A549 (cell line): ENCODE measurements at regions not wholly inside any gene's neighbourhood (a gene's known extent, or its start where the extent isn't known, plus 50 kb on each side); places are given as distances from the start of the nearest gene placed in this dataset.

Experiments used
- BHLHE40 ChIP-seq: IDR thresholded peaks from 2 replicates; pipeline ENCODE4 v1.6.1; 2012; ENCODE audit warnings: low read depth, low read length, inconsistent platforms
- CTCF ChIP-seq: fragments of >200 bp; sonication (Bioruptor Twin); formaldehyde crosslinking; IDR thresholded peaks from 3 replicates; pipeline ENCODE4 v1.5.1; 2016
- EHMT2 ChIP-seq: fragments of 200-600 bp; sonication (generic); IDR thresholded peaks from 2 replicates; pipeline ENCODE4 v1.6.1; 2016; ENCODE audit warnings: antibody characterized with exemption, low read depth, mild to moderate bottlenecking, moderate library complexity
- FOXS1 ChIP-seq: fragments of 250-450 bp; sonication (Bioruptor Pico); IDR thresholded peaks from 2 replicates; pipeline ENCODE4 v1.5.0; 2020; ENCODE audit warnings: mild to moderate bottlenecking, moderate library complexity
- JUN ChIP-seq, 2 experiments: fragments of >200 bp; sonication (Bioruptor Twin); formaldehyde crosslinking; IDR thresholded peaks; 2 replicates in 1 of 2; 3 replicates in 1 of 2; pipeline ENCODE4 v1.6.1; 2016 to 2017
- JUNB ChIP-seq: fragments of >200 bp; sonication (Bioruptor Twin); formaldehyde crosslinking; IDR thresholded peaks from 2 replicates; pipeline ENCODE4 v1.6.1; 2016
- KDM1A ChIP-seq: fragments of 200-600 bp; sonication (generic); IDR thresholded peaks from 2 replicates; pipeline ENCODE4 v1.6.1; 2016; ENCODE audit warnings: low read depth, mild to moderate bottlenecking
- POLR2A ChIP-seq: IDR thresholded peaks from 2 replicates; pipeline ENCODE4 v1.6.1; 2012; ENCODE audit warnings: mild to moderate bottlenecking, low read length
- RFX5 ChIP-seq: fragments of 450-650 bp; IDR thresholded peaks from 2 replicates; pipeline ENCODE4 v1.7.1; 2014; ENCODE audit warnings: antibody characterized with exemption, mild to moderate bottlenecking, moderate library complexity
- USF2 ChIP-seq: fragments of 450-650 bp; IDR thresholded peaks from 2 replicates; pipeline ENCODE4 v1.6.1; 2014; ENCODE audit warnings: antibody characterized with exemption

- no peak for TF ChIP-seq RFX5
- TF ChIP-seq CTCF = no peak
- TF ChIP-seq JUNB = no peak
- TF ChIP-seq FOXS1 (CRISPR knock-in tag) = no peak
- no peak for TF ChIP-seq KDM1A
- TF ChIP-seq USF2 = no peak
- no peak for TF ChIP-seq POLR2A
- no peak for TF ChIP-seq JUN (IDR thresholded peaks at IDR 0.05)
- TF ChIP-seq BHLHE40 = no peak
- no peak for TF ChIP-seq EHMT2
These were observed 148.8 kb upstream of the PCDH18 start for GRCh38 chr4:137681081-137681480.
